ENCODE measurements at regions not wholly inside any gene's neighbourhood (a gene's known extent, or its start where the extent isn't known, plus 50 kb on each side); places are given as distances from the start of the nearest gene placed in this dataset.

DNA sequence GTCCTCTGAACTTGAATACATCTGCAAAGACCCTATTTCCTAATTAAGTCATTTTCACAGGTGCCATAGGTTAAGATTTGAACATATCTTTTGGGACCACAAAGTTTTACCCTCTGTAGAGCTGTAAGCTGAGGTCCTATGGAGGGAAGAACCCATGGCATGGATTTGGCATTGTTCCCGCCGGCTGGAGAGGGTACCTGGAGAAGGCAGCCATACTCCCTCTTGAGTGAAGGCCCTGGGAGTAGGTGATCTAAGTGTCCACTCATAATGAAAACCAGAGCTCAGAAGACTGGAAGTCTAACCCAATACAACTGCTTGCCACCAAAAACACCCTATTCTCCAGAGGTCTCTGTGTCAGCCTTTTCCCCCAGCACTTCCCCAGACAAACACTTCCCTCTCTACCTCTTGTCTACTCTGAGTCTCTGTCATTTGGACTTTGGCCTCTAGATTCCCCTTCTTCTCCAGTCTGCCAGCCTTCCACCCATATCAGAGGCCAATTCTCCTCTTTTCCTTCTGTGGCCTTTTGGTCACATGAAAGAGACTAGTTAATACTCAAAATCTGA, 363.9 kb downstream of the MAFB start:
- no peaks in the 10 kb centered on the region for H3K4me1 Mint-ChIP-seq (ENCODE audit: low read depth)
- TF ChIP-seq, protein P1, sequence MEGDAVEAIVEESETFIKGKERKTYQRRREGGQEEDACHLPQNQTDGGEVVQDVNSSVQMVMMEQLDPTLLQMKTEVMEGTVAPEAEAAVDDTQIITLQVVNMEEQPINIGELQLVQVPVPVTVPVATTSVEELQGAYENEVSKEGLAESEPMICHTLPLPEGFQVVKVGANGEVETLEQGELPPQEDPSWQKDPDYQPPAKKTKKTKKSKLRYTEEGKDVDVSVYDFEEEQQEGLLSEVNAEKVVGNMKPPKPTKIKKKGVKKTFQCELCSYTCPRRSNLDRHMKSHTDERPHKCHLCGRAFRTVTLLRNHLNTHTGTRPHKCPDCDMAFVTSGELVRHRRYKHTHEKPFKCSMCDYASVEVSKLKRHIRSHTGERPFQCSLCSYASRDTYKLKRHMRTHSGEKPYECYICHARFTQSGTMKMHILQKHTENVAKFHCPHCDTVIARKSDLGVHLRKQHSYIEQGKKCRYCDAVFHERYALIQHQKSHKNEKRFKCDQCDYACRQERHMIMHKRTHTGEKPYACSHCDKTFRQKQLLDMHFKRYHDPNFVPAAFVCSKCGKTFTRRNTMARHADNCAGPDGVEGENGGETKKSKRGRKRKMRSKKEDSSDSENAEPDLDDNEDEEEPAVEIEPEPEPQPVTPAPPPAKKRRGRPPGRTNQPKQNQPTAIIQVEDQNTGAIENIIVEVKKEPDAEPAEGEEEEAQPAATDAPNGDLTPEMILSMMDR (IDR thresholded peaks at IDR 0.05) = no peak
- H3K36me3 Mint-ChIP-seq (ENCODE audit: low read depth) = no peaks in the 10 kb centered on the region
- POLR2A ChIA-PET = no interaction called here
- CTCF ChIA-PET = no interaction called here
- DNase-seq (no peak), ATAC-seq (no peak)
- no peak overlapping the region for H3K27ac Mint-ChIP-seq
- intact Hi-C loops (cut with micrococcal nuclease) = no loop called here
- no peaks in the 10 kb centered on the region for H3K9me3 Mint-ChIP-seq
- H3K27me3 Mint-ChIP-seq = peaks cover 5% of the 10 kb centered on the region
- no peak overlapping the region for H3K4me3 Mint-ChIP-seq

DNA sequence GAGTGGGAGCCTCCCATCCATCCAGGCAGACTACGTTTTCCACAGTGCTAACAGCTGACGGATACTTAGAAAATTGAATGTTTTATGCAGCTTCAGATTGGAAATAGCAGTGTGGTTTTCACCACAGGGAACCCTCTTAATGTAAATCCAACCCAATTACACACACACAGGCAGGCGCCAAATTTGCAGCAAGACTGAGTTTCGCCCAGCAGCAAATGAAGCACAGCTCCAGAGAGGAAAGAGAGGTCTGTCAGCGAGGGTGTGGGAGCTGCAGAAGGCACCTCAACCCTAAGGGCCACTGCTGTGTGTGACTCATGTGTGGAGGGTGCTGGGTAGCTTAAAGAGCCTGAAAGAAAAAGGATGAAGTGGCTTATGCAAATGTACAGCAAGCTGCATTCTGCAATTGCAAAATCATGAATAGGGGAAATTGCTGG, 365.7 kb downstream of the MAFB start:
- Mint-ChIP-seq H3K9me3 (no peaks in the 10 kb centered on the region), H3K4me3 (no peak overlapping the region), H3K27ac (no peak overlapping the region), H3K4me1 (ENCODE audit: low read depth) (no peaks in the 10 kb centered on the region), H3K27me3 (peaks cover 2% of the 10 kb centered on the region), H3K36me3 (ENCODE audit: low read depth) (no peaks in the 10 kb centered on the region)
- ATAC-seq (no peak), DNase-seq (no peak)
- ChIA-PET POLR2A (no interaction called here), CTCF (no interaction called here)
- intact Hi-C loops (cut with micrococcal nuclease) = no loop called here
- TF ChIP-seq, protein P1 (IDR thresholded peaks at IDR 0.05) = no peak

DNA sequence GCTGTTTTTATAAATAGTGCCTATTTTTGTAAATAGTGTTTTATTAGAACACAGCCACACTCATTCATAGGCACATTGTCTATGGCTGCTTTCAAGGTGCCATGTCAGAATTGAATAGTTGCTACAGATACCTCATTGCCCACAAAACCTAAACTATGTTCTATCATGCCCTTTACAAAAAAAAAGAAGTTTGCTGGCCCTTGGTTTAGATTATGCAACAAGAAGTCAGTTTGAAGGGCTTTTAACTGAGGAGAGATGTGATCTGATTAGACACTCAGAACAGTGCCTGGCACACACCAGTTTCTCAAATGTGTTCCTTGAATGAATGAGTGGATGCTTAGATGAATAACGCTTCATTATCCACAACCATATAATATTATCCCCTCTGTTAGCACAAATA, 366.1 kb downstream of the MAFB start:
- ATAC-seq = no peak
- no peak overlapping the region for H3K27ac Mint-ChIP-seq
- peaks cover 2% of the 10 kb centered on the region for H3K27me3 Mint-ChIP-seq
- H3K4me1 Mint-ChIP-seq (ENCODE audit: low read depth) = no peaks in the 10 kb centered on the region
- no peak for DNase-seq
- H3K9me3 Mint-ChIP-seq = no peaks in the 10 kb centered on the region
- intact Hi-C loops (cut with micrococcal nuclease) = no loop called here
- ChIA-PET POLR2A (no interaction called here), CTCF (no interaction called here)
- TF ChIP-seq, protein P1 (IDR thresholded peaks at IDR 0.05) = no peak
- H3K4me3 Mint-ChIP-seq = no peak overlapping the region
- no peaks in the 10 kb centered on the region for H3K36me3 Mint-ChIP-seq (ENCODE audit: low read depth)

DNA sequence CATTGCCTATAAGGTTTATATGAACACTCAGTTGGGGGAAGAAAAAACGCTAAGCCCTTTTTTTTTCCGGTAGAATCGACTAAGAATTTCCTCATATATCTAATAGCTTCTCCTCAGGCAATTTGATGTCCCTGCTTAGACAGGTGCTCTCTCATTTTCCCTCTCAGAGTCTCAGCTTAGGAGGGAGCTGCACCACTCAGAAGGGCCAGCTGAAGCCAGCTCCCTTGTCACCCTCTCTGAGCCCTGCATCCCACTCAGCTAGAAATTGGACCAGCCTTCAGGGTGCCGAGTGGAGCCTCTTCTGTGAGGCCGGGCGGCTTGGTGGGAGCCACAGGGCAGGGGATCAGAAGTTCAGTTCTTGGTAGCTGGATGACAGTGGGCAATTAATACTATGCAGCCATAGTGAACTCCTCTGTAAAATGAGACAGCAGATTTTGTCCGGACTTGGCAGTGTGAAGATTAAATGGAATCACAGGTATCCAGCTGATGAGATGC, 368.5 kb downstream of the MAFB start:
- H3K27ac Mint-ChIP-seq = no peak overlapping the region
- no peaks in the 10 kb centered on the region for H3K36me3 Mint-ChIP-seq (ENCODE audit: low read depth)
- TF ChIP-seq, protein P1 (IDR thresholded peaks at IDR 0.05) = no peak
- ChIA-PET POLR2A (no interaction called here), CTCF (no interaction called here)
- H3K27me3 Mint-ChIP-seq = peaks cover 2% of the 10 kb centered on the region
- H3K9me3 Mint-ChIP-seq = no peaks in the 10 kb centered on the region
- intact Hi-C loops (cut with micrococcal nuclease) = no loop called here
- no peak for ATAC-seq
- no peak overlapping the region for H3K4me3 Mint-ChIP-seq
- no peak for DNase-seq
- no peaks in the 10 kb centered on the region for H3K4me1 Mint-ChIP-seq (ENCODE audit: low read depth)

DNA sequence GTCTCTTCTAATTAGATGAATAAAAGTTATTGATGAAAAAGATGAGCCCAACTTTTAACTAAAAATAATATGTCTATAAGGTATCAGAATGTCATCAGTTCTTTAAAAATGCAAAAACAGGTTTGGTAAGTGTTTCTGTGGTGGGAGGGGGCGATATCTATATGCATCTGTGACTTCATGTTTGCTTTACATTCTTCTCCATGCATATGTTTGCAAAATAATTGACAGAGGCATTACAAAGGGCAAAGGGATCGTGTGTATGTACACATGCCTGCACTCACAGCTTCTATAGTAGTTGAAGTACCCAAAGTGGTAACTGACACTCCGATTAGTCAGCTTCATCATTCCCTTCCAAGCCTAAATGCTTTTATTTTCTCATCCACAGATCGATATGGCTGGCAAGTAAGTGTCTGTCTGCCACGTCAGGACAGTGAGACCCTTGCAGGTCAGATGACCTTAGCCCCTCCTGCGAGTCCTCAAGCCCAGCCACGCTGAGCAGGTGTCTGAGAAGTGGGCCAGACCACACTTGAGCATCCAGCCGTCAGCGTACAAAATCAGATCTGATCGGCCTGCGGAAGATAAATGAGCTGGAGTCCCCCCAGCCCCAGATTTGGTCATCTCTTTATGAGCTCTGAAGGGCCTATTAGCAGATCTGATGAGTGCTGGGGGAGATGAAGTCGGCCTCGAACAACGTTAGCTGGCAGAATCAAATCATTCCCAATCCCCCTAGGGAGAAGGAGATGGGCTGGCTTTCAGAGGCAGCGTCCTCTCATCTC, 369.1 kb downstream of the MAFB start:
- no peak for ATAC-seq
- intact Hi-C loops (cut with micrococcal nuclease) = no loop called here
- CTCF ChIA-PET = no interaction called here

More for the DNA sequence above, 369.1 kb downstream of the MAFB start:
- Mint-ChIP-seq H3K36me3 (ENCODE audit: low read depth) (no peaks in the 10 kb centered on the region), H3K9me3 (no peaks in the 10 kb centered on the region), H3K27me3 (peaks cover 2% of the 10 kb centered on the region), H3K4me3 (no peak overlapping the region), H3K27ac (no peak overlapping the region), H3K4me1 (ENCODE audit: low read depth) (no peaks in the 10 kb centered on the region)
- POLR2A ChIA-PET = no interaction called here
- no peak for DNase-seq
- TF ChIP-seq, protein P1 (IDR thresholded peaks at IDR 0.05) = no peak

Measured in activated CD8-positive, alpha-beta T cell treated with anti-CD3 and anti-CD28 coated beads for 36 hours (primary cell).